Right hindlimb (tissue), 1 donor: ENCODE measurements at regions not wholly inside any gene's neighbourhood (a gene's known extent, or its start where the extent isn't known, plus 50 kb on each side); places are given as distances from the start of the nearest gene placed in this dataset.

Experiments
- DNase-seq: peaks from one replicate; pipeline ENCODE4 v3.0.0-alpha.2; 2018

- DNase-seq, result no peak
Measured at GRCh38 chr13:106381091-106381490, 154.4 kb downstream of the EFNB2 start.

DNA sequence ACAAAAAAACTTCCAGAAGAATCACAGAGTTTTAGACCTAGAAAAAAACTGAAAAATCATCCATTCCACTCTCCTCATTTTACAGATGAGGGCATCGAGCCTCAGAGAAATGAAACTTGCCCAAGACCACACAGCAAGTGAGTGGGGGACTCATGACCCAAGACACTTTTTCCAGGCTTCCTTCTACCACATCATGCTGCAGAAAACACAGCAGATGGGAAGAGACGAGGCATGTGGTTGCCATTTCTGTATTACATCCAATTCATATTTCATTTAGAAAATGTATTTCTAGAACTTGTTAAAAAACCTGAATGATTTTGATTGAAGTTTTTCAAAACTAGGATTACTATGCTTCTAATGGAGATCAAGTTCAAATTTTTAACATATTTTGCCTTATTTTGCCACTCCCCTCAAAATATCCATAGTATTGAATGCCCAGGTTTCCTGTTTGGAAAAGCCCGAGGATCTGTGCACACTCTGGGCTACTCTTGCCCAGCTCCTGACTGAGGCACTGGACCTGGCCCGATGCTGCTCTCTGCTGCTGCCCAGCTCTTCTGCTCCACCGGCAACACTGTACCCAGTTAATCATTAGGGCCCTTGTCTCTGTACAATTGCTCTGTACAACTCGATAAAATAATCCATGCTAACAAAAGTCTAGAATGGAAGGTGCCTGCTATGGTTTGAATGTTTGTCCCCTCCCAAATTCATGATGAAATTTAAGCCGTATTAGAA is 157.4 kb downstream of the EFNB2 start:
- DNase-seq, result no peak

DNA sequence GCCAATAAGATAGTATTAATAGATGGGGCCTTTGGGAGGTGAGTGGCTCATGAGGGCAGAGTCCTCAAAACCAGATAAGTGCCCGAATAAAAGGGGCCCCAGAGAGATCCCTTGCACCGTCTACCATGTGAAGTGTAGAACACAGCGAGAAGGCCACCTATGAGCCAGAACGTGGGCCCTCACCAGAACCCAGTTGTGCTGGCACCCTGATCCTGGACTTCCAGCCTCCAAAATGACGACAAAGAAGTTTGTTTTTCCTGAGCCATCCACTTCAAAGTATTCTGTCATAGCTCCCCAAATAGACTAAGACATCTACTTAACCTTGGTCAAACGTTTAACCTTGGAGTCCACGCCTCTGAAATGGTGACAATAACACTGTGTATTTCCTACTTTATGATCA is 158.1 kb downstream of the EFNB2 start:
- no peak for DNase-seq

DNA sequence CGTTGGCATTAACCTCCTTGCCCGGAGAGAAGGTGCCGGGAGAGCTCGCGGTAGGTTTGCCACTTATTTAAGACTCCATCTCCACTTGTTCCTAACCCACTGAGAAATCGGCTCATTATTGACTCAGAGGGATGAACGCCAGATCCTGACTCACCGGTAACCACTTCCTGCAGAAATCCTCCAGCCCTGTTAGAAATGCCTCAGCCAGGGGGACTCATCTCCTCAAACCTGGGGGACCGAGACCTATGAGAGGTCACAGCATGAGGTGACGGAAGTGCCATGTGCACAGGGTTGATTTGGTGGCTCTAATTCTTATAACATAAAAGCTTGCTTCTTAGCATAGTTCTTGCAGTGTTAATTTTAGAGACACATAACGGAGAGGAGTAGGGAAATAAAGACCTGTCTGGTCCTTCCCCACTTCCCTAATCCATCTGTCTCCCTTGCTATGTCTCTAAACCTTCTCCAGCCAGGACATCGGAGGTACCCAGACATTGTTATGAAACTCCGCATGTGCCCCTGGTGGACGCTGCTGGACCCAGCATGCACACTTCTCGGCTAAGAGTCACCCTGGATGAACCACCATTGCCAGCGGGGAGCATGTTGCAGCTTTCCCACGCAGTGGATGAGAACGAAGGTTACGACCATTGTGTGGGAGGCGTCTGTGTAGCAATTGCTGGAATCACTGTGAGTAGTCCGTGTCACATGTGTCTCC is 158.9 kb downstream of the EFNB2 start:
- DNase-seq, result no peak

DNA sequence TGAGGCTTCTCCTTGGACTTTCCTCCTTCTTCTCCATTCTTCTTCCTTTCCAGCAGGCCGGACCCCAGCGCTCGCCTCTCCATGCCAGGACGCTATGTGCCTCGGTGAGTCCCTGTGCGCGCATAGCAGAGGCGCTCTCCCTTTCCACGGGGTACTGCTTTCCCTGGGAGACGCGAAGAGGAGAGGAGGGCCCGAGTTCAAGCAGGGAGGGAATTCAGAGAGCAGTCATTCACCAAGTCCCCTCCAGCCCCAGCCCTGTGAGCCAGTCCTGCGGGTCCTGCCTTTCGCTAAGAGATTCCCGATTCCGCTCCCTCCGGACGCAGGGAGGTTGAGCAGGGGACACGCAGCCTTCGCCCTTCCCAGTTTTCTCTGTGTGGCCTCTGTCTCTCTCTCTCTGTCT is 160.4 kb downstream of the EFNB2 start:
- no peak for DNase-seq

GRCh38 chr13:106374631-106375030 is 160.8 kb downstream of the EFNB2 start:
- no peak for DNase-seq

DNA sequence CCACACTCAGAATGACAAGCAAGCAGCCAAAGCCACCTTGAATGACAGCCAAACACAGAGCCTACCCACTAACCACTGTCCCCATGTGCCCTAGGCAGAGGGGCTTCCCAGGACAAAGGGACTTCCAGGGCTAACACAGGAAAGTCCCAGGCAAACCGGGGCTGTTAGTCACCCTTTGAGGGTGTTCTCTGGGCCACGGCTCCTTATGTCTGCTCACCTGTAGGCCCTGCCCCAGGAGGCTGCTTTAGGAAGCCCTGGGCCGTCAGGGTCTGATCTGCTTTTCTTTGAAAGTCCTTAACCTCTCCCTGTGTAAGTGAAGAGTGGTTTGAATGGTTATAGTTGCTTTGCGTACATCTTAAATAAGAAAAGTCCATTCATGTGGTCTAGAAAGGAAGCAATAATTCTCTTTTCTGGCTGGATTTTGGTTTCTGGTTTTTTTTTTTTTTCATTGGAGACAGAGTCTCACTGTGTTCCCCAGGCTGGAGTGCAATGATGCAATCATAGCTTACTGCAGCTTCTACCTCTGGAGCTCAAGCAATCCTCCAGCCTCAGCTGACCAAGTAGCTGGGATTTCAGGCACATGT is 161.4 kb downstream of the EFNB2 start:
- no peak for DNase-seq

DNA sequence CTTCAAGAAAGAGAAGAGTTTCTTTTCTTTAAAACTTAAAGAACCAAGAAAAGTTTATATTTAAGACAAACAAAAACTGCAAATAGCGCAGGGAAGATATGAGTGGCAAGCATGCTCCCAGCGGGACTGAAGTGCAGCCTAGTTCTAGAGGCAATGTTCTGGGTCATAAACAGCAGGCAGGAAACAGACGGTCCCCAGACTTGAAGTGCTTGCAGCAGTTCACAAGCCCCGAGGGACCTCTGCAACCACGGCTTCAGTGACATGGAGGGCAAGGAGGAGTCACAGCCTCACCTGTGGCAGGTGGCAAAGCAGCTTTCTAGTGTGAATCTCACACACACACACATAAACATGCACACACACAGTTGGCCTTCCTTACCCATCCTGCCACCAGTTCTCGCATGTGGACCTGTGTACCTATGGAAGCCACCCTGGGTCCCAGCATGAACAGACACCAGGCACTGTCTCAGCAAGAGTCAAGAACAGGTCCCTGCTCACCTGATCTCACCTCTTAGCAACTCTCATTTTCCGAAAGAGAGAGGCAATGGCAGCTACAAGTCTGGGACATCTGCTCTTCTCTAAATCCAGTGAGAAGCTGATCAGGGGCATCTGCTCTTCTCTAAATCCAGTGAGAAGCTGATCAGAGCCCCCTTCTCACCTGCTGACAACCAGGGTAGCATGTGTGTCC is 162.0 kb downstream of the EFNB2 start:
- no peak for DNase-seq

DNA sequence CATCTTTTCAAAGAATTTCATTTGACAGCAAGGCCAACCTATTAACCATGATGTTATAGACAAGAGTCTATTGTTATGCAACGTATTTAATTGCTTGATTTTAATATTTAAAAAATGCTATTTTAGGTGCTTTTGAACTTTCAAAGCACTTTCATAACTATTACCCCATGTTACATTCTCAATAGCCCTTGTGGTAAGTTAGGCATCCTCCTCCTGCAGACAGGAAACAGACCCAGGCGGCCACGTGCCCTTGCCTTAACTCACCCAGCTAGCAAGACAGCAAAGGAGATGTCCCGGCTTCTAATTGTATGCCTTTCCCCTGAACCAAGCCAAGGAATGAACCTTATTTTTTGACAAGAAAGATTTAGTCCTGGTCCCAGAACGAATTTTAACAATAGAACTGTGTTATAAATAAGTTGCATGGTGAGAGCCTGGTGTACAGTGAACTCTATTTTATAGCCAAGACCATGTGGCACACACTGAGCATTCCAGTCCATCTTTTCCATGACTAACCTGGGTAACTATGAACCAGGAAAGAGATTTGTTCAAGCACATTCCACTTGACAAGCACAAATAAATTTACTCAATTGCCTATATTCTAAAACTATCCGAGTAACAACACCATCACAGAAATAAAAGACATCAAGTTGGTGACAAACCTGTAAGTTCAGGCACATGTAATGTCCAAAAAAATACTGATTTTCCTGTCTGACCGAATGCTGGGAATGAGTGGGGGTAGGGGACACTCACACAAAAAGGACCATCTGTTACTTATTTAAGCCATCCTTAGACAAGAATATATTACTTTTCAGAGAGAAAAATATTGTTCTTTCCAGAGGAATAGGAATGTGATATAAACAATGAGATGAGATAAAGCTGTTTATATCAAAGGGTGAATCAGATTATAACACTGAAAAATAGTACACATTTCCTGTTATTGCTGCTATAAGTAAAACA is 163.0 kb downstream of the EFNB2 start:
- DNase-seq, result no peak

GRCh38 chr13:106371024-106371423 is 164.4 kb downstream of the EFNB2 start:
- DNase-seq, result no peak

- no peak for DNase-seq
Measured at GRCh38 chr13:106369858-106370257, 165.6 kb downstream of the EFNB2 start.

DNA sequence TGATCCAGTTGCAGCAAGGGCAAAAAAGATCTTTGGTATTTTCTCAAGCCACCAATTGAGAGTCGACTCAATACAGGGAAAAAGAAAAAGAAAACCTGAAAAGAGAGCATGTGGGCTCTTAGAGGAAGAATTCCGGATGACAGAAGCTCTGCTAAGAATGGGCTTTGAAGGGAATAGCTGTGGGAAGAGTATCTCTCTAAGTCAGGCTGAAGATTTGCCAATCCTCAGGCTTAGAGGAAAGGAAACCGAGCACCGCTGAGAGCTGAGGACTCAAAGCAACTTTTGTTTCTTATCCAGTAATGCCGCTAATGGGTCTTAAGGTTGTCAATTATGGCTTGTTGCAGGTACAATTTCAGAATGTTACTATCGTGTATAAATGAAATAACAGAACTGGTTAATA is 166.4 kb downstream of the EFNB2 start:
- no peak for DNase-seq

GRCh38 chr13:106367361-106367971 is 168.0 kb downstream of the EFNB2 start:
- no peak for DNase-seq

- no peak for DNase-seq
Measured at GRCh38 chr13:106362707-106363106, 172.8 kb downstream of the EFNB2 start.

GRCh38 chr13:106361621-106362020 is 173.8 kb downstream of the EFNB2 start:
- no peak for DNase-seq

DNA sequence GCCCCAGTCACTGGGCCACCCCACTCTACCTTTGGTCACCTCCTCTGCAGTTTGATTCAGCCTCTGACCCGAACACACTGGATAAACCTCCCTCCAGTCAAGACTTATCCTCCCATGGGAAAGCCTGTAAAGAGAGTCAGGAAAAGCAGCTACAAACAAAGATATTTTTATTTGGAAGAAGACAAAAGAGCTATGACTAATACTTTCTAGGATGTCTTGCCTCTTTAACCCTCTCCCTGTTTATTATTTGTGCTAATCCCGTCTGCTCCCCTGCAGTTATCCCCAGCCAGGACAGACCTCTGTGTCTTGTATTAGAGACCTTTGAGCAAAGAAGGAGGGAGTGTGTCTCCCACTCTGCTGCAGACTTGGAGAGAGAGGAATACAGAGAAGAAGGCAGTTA is 178.3 kb downstream of the EFNB2 start:
- no peak for DNase-seq

DNA sequence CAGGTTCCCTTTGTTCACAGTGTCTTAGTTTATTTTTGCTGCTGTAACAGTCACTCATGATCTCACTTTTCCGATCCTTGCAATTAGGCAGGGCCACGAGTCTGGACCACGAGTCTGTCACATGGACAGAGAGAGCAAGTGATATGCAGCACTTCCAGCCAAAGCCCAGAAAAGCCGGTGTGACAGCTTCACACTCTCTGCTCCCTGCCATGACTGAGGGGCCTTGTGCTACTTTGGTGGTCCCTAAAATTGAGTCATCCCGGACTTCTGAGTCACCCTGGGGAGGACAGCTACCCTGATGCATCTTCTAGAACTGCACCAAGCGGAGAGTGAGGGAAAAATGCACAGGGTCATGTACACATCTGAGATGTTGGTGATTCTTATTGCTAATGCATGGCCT is 179.6 kb downstream of the EFNB2 start:
- no peak for DNase-seq

- no peak for DNase-seq
Measured at GRCh38 chr13:106354961-106355360, 180.5 kb downstream of the EFNB2 start.

GRCh38 chr13:106352850-106353249 is 182.6 kb downstream of the EFNB2 start:
- DNase-seq, result no peak

GRCh38 chr13:106351251-106351650 is 184.2 kb downstream of the EFNB2 start:
- DNase-seq, result no peak

- no peak for DNase-seq
Measured at GRCh38 chr13:106350208-106350607, 185.3 kb downstream of the EFNB2 start.
